Neural cell (in vitro differentiated cells): ENCODE measurements at regions not wholly inside any gene's neighbourhood (a gene's known extent, or its start where the extent isn't known, plus 50 kb on each side); places are given as distances from the start of the nearest gene placed in this dataset.

ENCODE experiments used
- EP300 ChIP-seq: fragments of 450-650 bp; conservative IDR thresholded peaks from 2 replicates; pipeline ENCODE4 v1.6.1; 2014; ENCODE audit warnings: antibody characterized with exemption, mild to moderate bottlenecking, moderate library complexity; ENCODE audit not compliant: poor library complexity, severe bottlenecking
- EZH2 ChIP-seq: fragments of 200-600, 300-800 bp; shearing (Covaris generic), sonication (generic); IDR thresholded peaks from 2 replicates; pipeline ENCODE4 v1.6.1; 2014; ENCODE audit warnings: antibody characterized with exemption, low read length, borderline replicate concordance, mild to moderate bottlenecking; ENCODE audit not compliant: insufficient read depth, poor library complexity, severe bottlenecking
- MXI1 ChIP-seq: fragments of 450-650 bp; conservative IDR thresholded peaks from 2 replicates; pipeline ENCODE4 v1.6.1; 2014; ENCODE audit warnings: antibody characterized with exemption, mild to moderate bottlenecking; ENCODE audit not compliant: poor library complexity, severe bottlenecking
- SMC3 ChIP-seq: fragments of 450-650 bp; conservative IDR thresholded peaks from 2 replicates; pipeline ENCODE4 v1.6.1; 2014; ENCODE audit warnings: antibody characterized with exemption, mild to moderate bottlenecking, moderate library complexity; ENCODE audit not compliant: poor library complexity
- TAF1 ChIP-seq: IDR thresholded peaks from 2 replicates; pipeline ENCODE4 v1.6.1; 2012; ENCODE audit warnings: low read depth
- TF ChIP-seq, protein P1 (sequence below): fragments of 450-650 bp; IDR thresholded peaks from 2 replicates; pipeline ENCODE4 v1.5.1; 2014; ENCODE audit warnings: antibody characterized with exemption, mild to moderate bottlenecking, moderate library complexity; ENCODE audit not compliant: poor library complexity, severe bottlenecking

DNA sequence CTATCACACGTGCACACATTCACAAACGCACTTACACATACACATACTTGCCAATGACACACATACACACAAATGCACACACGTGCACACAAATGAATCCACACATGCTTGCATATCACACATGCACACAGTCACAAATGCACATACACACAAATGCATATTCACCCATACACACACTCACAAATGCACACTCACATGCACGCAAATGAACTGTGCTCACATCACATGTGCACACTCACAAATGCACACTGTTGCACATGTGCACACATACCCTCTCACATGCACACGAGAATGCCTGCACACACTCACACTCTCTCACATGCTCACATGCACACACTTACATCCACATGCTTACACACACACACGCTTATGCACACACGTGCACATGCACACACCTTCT, 368.1 kb downstream of the EIPR1 start:
- TF ChIP-seq, protein P1, sequence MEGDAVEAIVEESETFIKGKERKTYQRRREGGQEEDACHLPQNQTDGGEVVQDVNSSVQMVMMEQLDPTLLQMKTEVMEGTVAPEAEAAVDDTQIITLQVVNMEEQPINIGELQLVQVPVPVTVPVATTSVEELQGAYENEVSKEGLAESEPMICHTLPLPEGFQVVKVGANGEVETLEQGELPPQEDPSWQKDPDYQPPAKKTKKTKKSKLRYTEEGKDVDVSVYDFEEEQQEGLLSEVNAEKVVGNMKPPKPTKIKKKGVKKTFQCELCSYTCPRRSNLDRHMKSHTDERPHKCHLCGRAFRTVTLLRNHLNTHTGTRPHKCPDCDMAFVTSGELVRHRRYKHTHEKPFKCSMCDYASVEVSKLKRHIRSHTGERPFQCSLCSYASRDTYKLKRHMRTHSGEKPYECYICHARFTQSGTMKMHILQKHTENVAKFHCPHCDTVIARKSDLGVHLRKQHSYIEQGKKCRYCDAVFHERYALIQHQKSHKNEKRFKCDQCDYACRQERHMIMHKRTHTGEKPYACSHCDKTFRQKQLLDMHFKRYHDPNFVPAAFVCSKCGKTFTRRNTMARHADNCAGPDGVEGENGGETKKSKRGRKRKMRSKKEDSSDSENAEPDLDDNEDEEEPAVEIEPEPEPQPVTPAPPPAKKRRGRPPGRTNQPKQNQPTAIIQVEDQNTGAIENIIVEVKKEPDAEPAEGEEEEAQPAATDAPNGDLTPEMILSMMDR: no peak
- TF ChIP-seq EP300 (no peak), EZH2 (no peak), TAF1 (no peak), SMC3 (no peak), MXI1 (no peak)
